H9 (cell line): ENCODE measurements at regions not wholly inside any gene's neighbourhood (a gene's known extent, or its start where the extent isn't known, plus 50 kb on each side); places are given as distances from the start of the nearest gene placed in this dataset.

ENCODE experiments used
- DNase-seq: peaks from one replicate; pipeline ENCODE4 v3.0.0-alpha.2; 2017
- H2AFZ ChIP-seq: one replicate; pipeline ENCODE4 v1.6.1; 2013; ENCODE audit warnings: mild to moderate bottlenecking, low read length, control low read depth, moderate library complexity
- H2AK5ac ChIP-seq: 2 replicates; pipeline ENCODE4 v1.6.1; 2013; ENCODE audit warnings: low read length, control low read depth, mixed read lengths; ENCODE audit not compliant: insufficient read length
- H2BK120ac ChIP-seq: one replicate; pipeline ENCODE4 v1.6.1; 2013; ENCODE audit warnings: low read depth, mild to moderate bottlenecking, low read length, control low read depth, inconsistent platforms; ENCODE audit not compliant: poor library complexity, severe bottlenecking
- H2BK12ac ChIP-seq: 2 replicates; pipeline ENCODE4 v1.6.1; 2013; ENCODE audit warnings: low read length, control low read depth, mixed read lengths, low read depth; ENCODE audit not compliant: insufficient read length
- H2BK15ac ChIP-seq: 2 replicates; pipeline ENCODE4 v1.6.1; 2013; ENCODE audit warnings: low read depth, low read length, control low read depth
- H2BK20ac ChIP-seq: one replicate; pipeline ENCODE4 v1.6.1; 2013; ENCODE audit warnings: low read depth, mild to moderate bottlenecking, low read length, control low read depth, inconsistent platforms; ENCODE audit not compliant: poor library complexity, severe bottlenecking
- H2BK5ac ChIP-seq: 2 replicates; pipeline ENCODE4 v1.6.1; 2013; ENCODE audit warnings: low read length, control low read depth, mixed read lengths; ENCODE audit not compliant: insufficient read length
- H3K14ac ChIP-seq: 2 replicates; pipeline ENCODE4 v1.6.1; 2013; ENCODE audit warnings: low read length, control low read depth; ENCODE audit not compliant: insufficient read depth
- H3K18ac ChIP-seq: 2 replicates; pipeline ENCODE4 v1.6.1; 2013; ENCODE audit warnings: low read depth, mild to moderate bottlenecking, mixed read lengths, low read length, control low read depth; ENCODE audit not compliant: insufficient read length
- H3K23ac ChIP-seq: 2 replicates; pipeline ENCODE4 v1.6.1; 2013; ENCODE audit warnings: low read length, control low read depth, mixed read lengths, low read depth; ENCODE audit not compliant: insufficient read length
- H3K23me2 ChIP-seq: 2 replicates; pipeline ENCODE4 v1.6.1; 2013; ENCODE audit warnings: low read depth, mild to moderate bottlenecking, mixed read lengths, low read length, control low read depth; ENCODE audit not compliant: insufficient read length, poor library complexity, severe bottlenecking
- H3K27ac ChIP-seq: 2 replicates; pipeline ENCODE4 v1.5.1; 2013; ENCODE audit warnings: low read length, control low read depth, mixed read lengths, low read depth; ENCODE audit not compliant: insufficient read length
- H3K27me3 ChIP-seq: 2 replicates; pipeline ENCODE4 v1.6.1; 2013; ENCODE audit warnings: low read length, control low read depth, inconsistent platforms; ENCODE audit not compliant: insufficient read depth
- H3K4ac ChIP-seq: 2 replicates; pipeline ENCODE4 v1.6.1; 2013; ENCODE audit warnings: low read depth, mild to moderate bottlenecking, control low read depth, inconsistent platforms, low read length, moderate library complexity
- H3K4me1 ChIP-seq: 2 replicates; pipeline ENCODE4 v1.6.1; 2013; ENCODE audit warnings: low read length, control low read depth, inconsistent platforms; ENCODE audit not compliant: insufficient read depth
- H3K4me2 ChIP-seq: 2 replicates; pipeline ENCODE4 v1.6.1; 2013; ENCODE audit warnings: low read length, control low read depth, mixed read lengths; ENCODE audit not compliant: insufficient read length, insufficient read depth
- H3K56ac ChIP-seq: 2 replicates; pipeline ENCODE4 v1.6.1; 2013; ENCODE audit warnings: low read depth, mild to moderate bottlenecking, mixed read lengths, low read length, control low read depth; ENCODE audit not compliant: insufficient read length
- H3K79me1 ChIP-seq: 2 replicates; pipeline ENCODE4 v1.6.1; 2013; ENCODE audit warnings: low read depth, mild to moderate bottlenecking, moderate library complexity, low read length, control low read depth, inconsistent platforms; ENCODE audit not compliant: insufficient read depth, poor library complexity, severe bottlenecking
- H3K79me2 ChIP-seq: 2 replicates; pipeline ENCODE4 v1.6.1; 2013; ENCODE audit warnings: low read length, control low read depth, inconsistent platforms; ENCODE audit not compliant: insufficient read depth
- H3K9ac ChIP-seq: 2 replicates; pipeline ENCODE4 v1.6.1; 2013; ENCODE audit warnings: low read length, control low read depth, mixed read lengths; ENCODE audit not compliant: insufficient read length; ENCODE audit errors: extremely low read depth
- H3K9me3 ChIP-seq: one replicate; pipeline ENCODE4 v1.6.1; 2013; ENCODE audit warnings: low read depth, low read length, inconsistent platforms; ENCODE audit not compliant: control insufficient read depth
- H3T11ph ChIP-seq: one replicate; pipeline ENCODE4 v1.6.1; 2013; ENCODE audit warnings: mild to moderate bottlenecking, low read length, control low read depth, inconsistent platforms
- H4K20me1 ChIP-seq: one replicate; pipeline ENCODE4 v1.6.1; 2013; ENCODE audit not compliant: control insufficient read depth, insufficient read length, insufficient read depth
- H4K5ac ChIP-seq: 2 replicates; pipeline ENCODE4 v1.6.1; 2013; ENCODE audit warnings: low read depth, mild to moderate bottlenecking, mixed read lengths, low read length, control low read depth; ENCODE audit not compliant: insufficient read length
- H4K8ac ChIP-seq: replicated peaks from 2 replicates; pipeline ENCODE4 v1.6.1; 2013; ENCODE audit warnings: low read length, control low read depth, mixed read lengths, low read depth; ENCODE audit not compliant: insufficient read length
- H4K91ac ChIP-seq: 2 replicates; pipeline ENCODE4 v1.6.1; 2013; ENCODE audit warnings: low read depth, mild to moderate bottlenecking, moderate library complexity, mixed read lengths, low read length, control low read depth; ENCODE audit not compliant: insufficient read length
- H3K27ac Mint-ChIP-seq, 3 experiments: 2 replicates in 2 of 3; 3 replicates in 1 of 3; pipeline ENCODE4 v1.8.0; 2020 to 2021; ENCODE audit warnings: mixed read lengths in 3 of 3, mild to moderate bottlenecking in 1 of 3, moderate library complexity in 1 of 3
- H3K27me3 Mint-ChIP-seq: 2 replicates; pipeline ENCODE4 v1.8.0; 2021; ENCODE audit warnings: low read depth, mild to moderate bottlenecking, moderate library complexity, mixed read lengths
- H3K36me3 Mint-ChIP-seq, 3 experiments: 2 replicates in 2 of 3; 3 replicates in 1 of 3; pipeline ENCODE4 v1.8.0; 2020 to 2021; ENCODE audit warnings: low read depth in 3 of 3, mixed read lengths in 3 of 3; ENCODE audit not compliant: insufficient read depth in 1 of 3
- H3K4me1 Mint-ChIP-seq, 2 experiments: 2 replicates each; pipeline ENCODE4 v1.8.0; 2020; ENCODE audit warnings: mixed read lengths in 2 of 2
- H3K4me3 Mint-ChIP-seq, 2 experiments: 2 replicates in 1 of 2; 3 replicates in 1 of 2; pipeline ENCODE4 v1.8.0; 2020 to 2021; ENCODE audit warnings: mild to moderate bottlenecking in 2 of 2, mixed read lengths in 2 of 2, moderate library complexity in 1 of 2
- H3K9me3 Mint-ChIP-seq, 2 experiments: 2 replicates in 1 of 2; 3 replicates in 1 of 2; pipeline ENCODE4 v1.8.0; 2020; ENCODE audit warnings: mild to moderate bottlenecking in 2 of 2, mixed read lengths in 2 of 2, moderate library complexity in 1 of 2
- WGBS: extraction: QIAGEN DNeasy Blood & Tissue Kit; methylation state at CpG from one replicate; pipeline ENCODE4 v1.1.7; 2013; ENCODE audit warnings: missing lambda C conversion rate, low lambda C conversion rate, mixed read lengths; ENCODE audit not compliant: insufficient read length; ENCODE audit errors: extremely low coverage; 5-methylcytosine and 5-hydroxymethylcytosine counted together
- TF ChIP-seq, protein P1 (sequence below): fragments of 200-600 bp; sonication (generic); conservative IDR thresholded peaks from 3 replicates; pipeline ENCODE4 v1.8.0; 2021; ENCODE audit warnings: antibody characterized with exemption, mild to moderate bottlenecking

DNA sequence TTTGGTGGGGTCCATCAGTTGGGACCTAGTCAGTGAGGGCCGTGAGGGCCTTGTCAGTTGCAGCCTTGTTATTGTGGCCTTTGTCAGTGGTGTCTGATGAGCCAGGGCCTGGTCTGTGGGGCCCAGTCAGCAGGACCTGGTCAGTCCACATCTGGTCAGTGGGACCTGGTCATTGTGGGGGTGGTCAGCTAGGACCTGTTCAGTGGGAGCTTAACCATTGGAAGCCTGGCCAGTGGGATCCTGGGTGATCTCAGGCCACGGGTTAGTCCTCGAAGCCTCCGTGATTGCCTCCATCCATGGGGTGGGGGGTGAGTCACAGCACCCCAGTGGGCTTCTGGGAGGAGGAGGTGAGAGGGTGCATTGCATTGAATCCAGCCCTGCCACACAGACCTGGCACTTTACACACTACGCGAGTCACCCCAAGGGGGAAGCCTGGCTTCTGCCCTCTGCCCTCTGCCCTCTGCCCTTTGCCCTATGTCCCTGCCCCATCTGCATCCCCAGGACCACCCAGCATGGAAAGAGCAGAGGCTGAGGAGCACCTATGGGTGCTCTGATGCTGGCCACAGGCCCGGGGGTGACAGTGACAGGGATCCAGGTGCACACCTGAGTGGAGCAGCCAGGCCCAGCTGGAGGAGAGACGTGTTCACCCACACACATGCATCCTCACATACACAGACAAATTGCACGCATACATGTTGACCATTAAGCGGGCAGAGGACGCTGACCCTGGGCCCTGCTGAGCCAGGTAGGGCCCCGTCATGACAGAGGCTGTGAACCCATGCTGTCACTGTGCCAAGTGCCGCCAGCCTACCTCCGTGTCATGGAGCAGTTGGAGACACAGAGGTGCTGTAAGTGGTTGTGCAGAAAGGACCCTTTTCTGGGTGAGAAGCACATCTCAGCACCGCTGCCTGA is 59.8 kb upstream of the TPM4 start:
- no peak overlapping the region for H3K9ac ChIP-seq
- no peak overlapping the region for H3K4me2 ChIP-seq
- H3K23ac ChIP-seq = no peak overlapping the region
- no peak overlapping the region for H2AFZ ChIP-seq
- H4K5ac ChIP-seq = no peak overlapping the region
- no peaks in the 10 kb centered on the region for H3K23me2 ChIP-seq
- H3K4me3 Mint-ChIP-seq = no peak overlapping the region
- no peak overlapping the region for H3T11ph ChIP-seq
- no peak overlapping the region for H3K18ac ChIP-seq
- H3K27ac Mint-ChIP-seq = no peak overlapping the region
- H3K56ac ChIP-seq = no peak overlapping the region
- H3K27ac ChIP-seq = no peak overlapping the region
- no peak overlapping the region for H2BK12ac ChIP-seq
- no peak overlapping the region for H4K8ac ChIP-seq
- peaks cover 0 to 28% (median 14%) of the 10 kb centered on the region in 3 experiments; a peak in 6 of 7 replicates for H3K36me3 Mint-ChIP-seq
- no peak overlapping the region for H2BK120ac ChIP-seq
- H3K79me2 ChIP-seq = no peaks in the 10 kb centered on the region
- H3K4me1 ChIP-seq = no peaks in the 10 kb centered on the region
- DNase-seq = no peak
- no peak overlapping the region for H2BK20ac ChIP-seq
- TF ChIP-seq, protein P1, sequence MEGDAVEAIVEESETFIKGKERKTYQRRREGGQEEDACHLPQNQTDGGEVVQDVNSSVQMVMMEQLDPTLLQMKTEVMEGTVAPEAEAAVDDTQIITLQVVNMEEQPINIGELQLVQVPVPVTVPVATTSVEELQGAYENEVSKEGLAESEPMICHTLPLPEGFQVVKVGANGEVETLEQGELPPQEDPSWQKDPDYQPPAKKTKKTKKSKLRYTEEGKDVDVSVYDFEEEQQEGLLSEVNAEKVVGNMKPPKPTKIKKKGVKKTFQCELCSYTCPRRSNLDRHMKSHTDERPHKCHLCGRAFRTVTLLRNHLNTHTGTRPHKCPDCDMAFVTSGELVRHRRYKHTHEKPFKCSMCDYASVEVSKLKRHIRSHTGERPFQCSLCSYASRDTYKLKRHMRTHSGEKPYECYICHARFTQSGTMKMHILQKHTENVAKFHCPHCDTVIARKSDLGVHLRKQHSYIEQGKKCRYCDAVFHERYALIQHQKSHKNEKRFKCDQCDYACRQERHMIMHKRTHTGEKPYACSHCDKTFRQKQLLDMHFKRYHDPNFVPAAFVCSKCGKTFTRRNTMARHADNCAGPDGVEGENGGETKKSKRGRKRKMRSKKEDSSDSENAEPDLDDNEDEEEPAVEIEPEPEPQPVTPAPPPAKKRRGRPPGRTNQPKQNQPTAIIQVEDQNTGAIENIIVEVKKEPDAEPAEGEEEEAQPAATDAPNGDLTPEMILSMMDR = no peak
- no peak overlapping the region for H3K14ac ChIP-seq
- no peak overlapping the region for H2BK15ac ChIP-seq
- H3K27me3 ChIP-seq = no peaks in the 10 kb centered on the region
- no peaks in the 10 kb centered on the region for H4K20me1 ChIP-seq
- no CpG with 5 or more reads among the region's 15 CpGs for WGBS
- H3K79me1 ChIP-seq = no peaks in the 10 kb centered on the region
- H2BK5ac ChIP-seq = no peak overlapping the region
- H4K91ac ChIP-seq = no peak overlapping the region
- H3K4me1 Mint-ChIP-seq = no peaks in the 10 kb centered on the region
- peaks cover 6% of the 10 kb centered on the region for H3K27me3 Mint-ChIP-seq
- H2AK5ac ChIP-seq = no peak overlapping the region
- peaks cover 95% of the 10 kb centered on the region for H3K9me3 ChIP-seq
- H3K4ac ChIP-seq = no peak overlapping the region
- peaks cover 78 to 94% of the 10 kb centered on the region in 2 experiments for H3K9me3 Mint-ChIP-seq
